Common myeloid progenitor, CD34-positive (primary cell): ENCODE measurements at regions not wholly inside any gene's neighbourhood (a gene's known extent, or its start where the extent isn't known, plus 50 kb on each side); places are given as distances from the start of the nearest gene placed in this dataset.
"Not testable (repeated sequence)": the region's sequence is repeated elsewhere in the genome, so short reads cannot be mapped to it uniquely, and the experiment has no call there.

Experiments
- CTCF ChIA-PET: fragments of 350-600 bp; sonication (Branson Sonifier 250); formaldehyde crosslinking; loops from one replicate; lab custom pipeline; 2021; ENCODE audit warnings: antibody characterized with exemption; lab: Charles Lee
- POLR2A ChIA-PET: fragments of 350-600 bp; sonication (Branson Sonifier 250); formaldehyde crosslinking; loops from one replicate; lab custom pipeline; 2021; ENCODE audit warnings: antibody characterized with exemption; lab: Charles Lee
- DNase-seq, 3 donors: peaks; one replicate each; pipeline versions ENCODE4 v3.0.0 to v3.0.0-alpha.2; 2013
- H3K27ac ChIP-seq, 2 experiments: 1 replicate in 1 of 2; 2 replicates in 1 of 2; pipeline ENCODE4 v1.7.0; 2013; ENCODE audit warnings: inconsistent platforms in 2 of 2, low read length in 2 of 2, mild to moderate bottlenecking in 2 of 2, low read depth in 1 of 2, moderate library complexity in 1 of 2; ENCODE audit not compliant: severe bottlenecking in 2 of 2, insufficient read depth in 1 of 2, poor library complexity in 1 of 2
- H3K27me3 ChIP-seq, 5 experiments: replicated peaks in 2 of 5; 1 replicate in 3 of 5; 2 replicates in 2 of 5; pipeline versions ENCODE4 v1.6.1 to v1.7.0; 2013; ENCODE audit warnings: low read length in 4 of 5, mild to moderate bottlenecking in 2 of 5, moderate library complexity in 2 of 5, inconsistent platforms in 1 of 5; ENCODE audit not compliant: insufficient read depth in 5 of 5, control insufficient read depth in 4 of 5
- H3K36me3 ChIP-seq, 4 experiments: 1 replicate in 2 of 4; 2 replicates in 2 of 4; pipeline versions ENCODE4 v1.6.1 to v1.7.0; 2013; ENCODE audit warnings: low read length in 3 of 4, control low read depth in 1 of 4, mild to moderate bottlenecking in 1 of 4; ENCODE audit not compliant: control insufficient read depth in 4 of 4, insufficient read depth in 4 of 4
- H3K4me1 ChIP-seq, 4 experiments: 1 replicate in 3 of 4; 2 replicates in 1 of 4; pipeline versions ENCODE4 v1.6.1 to v1.7.1; 2013; ENCODE audit warnings: low read length in 3 of 4, mild to moderate bottlenecking in 3 of 4, control low read depth in 1 of 4, inconsistent platforms in 1 of 4, moderate library complexity in 1 of 4; ENCODE audit not compliant: control insufficient read depth in 4 of 4, insufficient read depth in 4 of 4; ENCODE audit errors: control extremely low read depth in 1 of 4
- H3K4me3 ChIP-seq, 7 experiments: 1 replicate in 4 of 7; 2 replicates in 3 of 7; pipeline versions ENCODE4 v1.5.1 to v1.7.0; 2013; ENCODE audit warnings: mild to moderate bottlenecking in 7 of 7, low read length in 6 of 7, moderate library complexity in 6 of 7, inconsistent platforms in 2 of 7, low read depth in 2 of 7, control low read depth in 1 of 7; ENCODE audit not compliant: insufficient read depth in 4 of 7, control insufficient read depth in 1 of 7; ENCODE audit errors: extremely low read depth in 1 of 7
- H3K9me3 ChIP-seq, 5 experiments: 1 replicate in 4 of 5; 2 replicates in 1 of 5; pipeline versions ENCODE4 v1.6.1 to v1.7.1; 2013; ENCODE audit warnings: low read length in 4 of 5, mild to moderate bottlenecking in 2 of 5, inconsistent platforms in 1 of 5, low read depth in 1 of 5, moderate library complexity in 1 of 5; ENCODE audit not compliant: control insufficient read depth in 4 of 5, insufficient read depth in 2 of 5; ENCODE audit errors: control extremely low read depth in 1 of 5
- WGBS: methylation state at CpG from one replicate; pipeline ENCODE4 v1.1.5; 2013; ENCODE audit not compliant: insufficient coverage; 5-methylcytosine and 5-hydroxymethylcytosine counted together

GRCh38 chr13:44710576-44710975, 134.4 kb upstream of the TSC22D1 start:
- H3K9me3 ChIP-seq, result peaks cover 0 to 2% (median 0%) of the 10 kb centered on the region in 5 experiments
- WGBS, result 90% methylated on average over 1 of the region's 2 CpGs
- no peaks in the 10 kb centered on the region for H3K36me3 ChIP-seq
- peak in 2 of 3 donors; percentile 5 to 18 for DNase-seq
- H3K27me3 ChIP-seq, result no peaks in the 10 kb centered on the region
- H3K27ac ChIP-seq, result no peak overlapping the region
- H3K4me1 ChIP-seq, result no peaks in the 10 kb centered on the region
- ChIA-PET CTCF (no interaction called here), POLR2A (no interaction called here)
- H3K4me3 ChIP-seq, result no peak overlapping the region

GRCh38 chr13:44704811-44705210, 128.7 kb upstream of the TSC22D1 start:
- H3K27me3 ChIP-seq, H3K36me3 ChIP-seq, DNase-seq, H3K4me3 ChIP-seq, POLR2A ChIA-PET, CTCF ChIA-PET, H3K27ac ChIP-seq, H3K4me1 ChIP-seq, H3K9me3 ChIP-seq: not testable (repeated sequence)
- 89% methylated on average over 3 of the region's 3 CpGs for WGBS

- ChIA-PET POLR2A (no interaction called here), CTCF (no interaction called here)
- Histone ChIP-seq H3K27me3 (no peaks in the 10 kb centered on the region), H3K36me3 (no peaks in the 10 kb centered on the region), H3K27ac (no peak overlapping the region), H3K9me3 (peaks cover 0 to 2% (median 0%) of the 10 kb centered on the region in 5 experiments), H3K4me3 (no peak overlapping the region), H3K4me1 (peaks cover 0 to 4% (median 1%) of the 10 kb centered on the region in 4 experiments)
- 100% methylated on average over 1 of the region's 3 CpGs for WGBS
- DNase-seq, result no peak
These were observed 127.2 kb upstream of the TSC22D1 start for GRCh38 chr13:44703371-44703770.

- Histone ChIP-seq H3K36me3 (no peaks in the 10 kb centered on the region), H3K27me3 (no peaks in the 10 kb centered on the region), H3K4me3 (no peak overlapping the region), H3K27ac (no peak overlapping the region), H3K4me1 (peaks cover 0 to 4% (median 1%) of the 10 kb centered on the region in 4 experiments), H3K9me3 (no peaks in the 10 kb centered on the region)
- POLR2A ChIA-PET, result interaction anchor here (0.6 kb wide), 1 partner anchor 221 kb away, joined by 4 read pairs; no protein-coding TSS in a partner anchor
- 84% methylated on average over 5 of the region's 7 CpGs for WGBS
- CTCF ChIA-PET, result interaction anchor here (1.2 kb wide), 1 partner anchor 30 kb away, joined by 3 read pairs; no protein-coding TSS in a partner anchor
- DNase-seq, result no peak
These were observed 121.9 kb upstream of the TSC22D1 start for GRCh38 chr13:44698066-44698465.

GRCh38 chr13:44697058-44697457, 120.9 kb upstream of the TSC22D1 start:
- ChIA-PET CTCF (no interaction called here), POLR2A (no interaction called here)
- peak in 2 of 3 donors; percentile 14 to 26 for DNase-seq
- Histone ChIP-seq H3K27ac (no peak overlapping the region), H3K9me3 (no peaks in the 10 kb centered on the region), H3K27me3 (no peaks in the 10 kb centered on the region), H3K4me3 (no peak overlapping the region), H3K4me1 (peaks cover 0 to 4% (median 1%) of the 10 kb centered on the region in 4 experiments), H3K36me3 (no peaks in the 10 kb centered on the region)
- 100% methylated on average over 1 of the region's 1 CpG for WGBS

- Histone ChIP-seq H3K27me3 (no peaks in the 10 kb centered on the region), H3K27ac (no peak overlapping the region)
- POLR2A ChIA-PET, result no interaction called here
These were observed 119.4 kb upstream of the TSC22D1 start for GRCh38 chr13:44695520-44695919.

GRCh38 chr13:44694842-44695241, 118.7 kb upstream of the TSC22D1 start:
- Histone ChIP-seq H3K27ac (no peak overlapping the region), H3K27me3 (no peaks in the 10 kb centered on the region), H3K36me3 (no peaks in the 10 kb centered on the region), H3K9me3 (no peaks in the 10 kb centered on the region), H3K4me1 (no peaks in the 10 kb centered on the region), H3K4me3 (no peak overlapping the region)
- no peak for DNase-seq
- ChIA-PET POLR2A (no interaction called here), CTCF (no interaction called here)
- WGBS, result 94% methylated on average over 6 of the region's 6 CpGs

More at GRCh38 chr13:44695520-44695919, 119.4 kb upstream of the TSC22D1 start:
- 95% methylated on average over 2 of the region's 2 CpGs for WGBS
- Histone ChIP-seq H3K4me3 (no peak overlapping the region), H3K36me3 (no peaks in the 10 kb centered on the region), H3K4me1 (no peaks in the 10 kb centered on the region), H3K9me3 (no peaks in the 10 kb centered on the region)
- DNase-seq, result no peak
- CTCF ChIA-PET, result interaction anchor here (0.7 kb wide), 1 partner anchor 12 kb away, joined by 3 read pairs; no protein-coding TSS in a partner anchor
